Fibroblast of skin of back (primary cell): ENCODE measurements at regions not wholly inside any gene's neighbourhood (a gene's known extent, or its start where the extent isn't known, plus 50 kb on each side); places are given as distances from the start of the nearest gene placed in this dataset.
"Not testable (repeated sequence)": the region's sequence is repeated elsewhere in the genome, so short reads cannot be mapped to it uniquely, and the experiment has no call there.

Source experiments
- DNase-seq: peaks from one replicate; pipeline ENCODE4 v3.0.0-alpha.2; 2013

GRCh38 chr14:88929656-88930436 lies 105.4 kb downstream of the TTC8 start:
- no peak for DNase-seq

- no peak for DNase-seq
These were observed 107.1 kb downstream of the TTC8 start for GRCh38 chr14:88931321-88932110.

- DNase-seq: no peak
These were observed 108.7 kb downstream of the TTC8 start for GRCh38 chr14:88933191-88933590.

- DNase-seq: peak; percentile 12
These were observed 109.9 kb downstream of the TTC8 start for GRCh38 chr14:88934351-88934806.

- DNase-seq: no peak
These were observed 110.6 kb downstream of the TTC8 start for GRCh38 chr14:88935083-88935482.

GRCh38 chr14:88937706-88938105 lies 113.3 kb downstream of the TTC8 start:
- DNase-seq: no peak

GRCh38 chr14:88940671-88941070 lies 116.2 kb downstream of the TTC8 start:
- no peak for DNase-seq

- no peak for DNase-seq
These were observed 117.0 kb downstream of the TTC8 start for GRCh38 chr14:88941414-88941813.

GRCh38 chr14:88947646-88948598 lies 123.5 kb downstream of the TTC8 start:
- no peak for DNase-seq

GRCh38 chr14:88950069-88950468 lies 125.6 kb downstream of the TTC8 start:
- DNase-seq: no peak

GRCh38 chr14:88951370-88951769 lies 126.9 kb downstream of the TTC8 start:
- DNase-seq: no peak

GRCh38 chr14:88952901-88953300 lies 128.4 kb downstream of the TTC8 start:
- DNase-seq: no peak

- DNase-seq: no peak
These were observed 131.0 kb downstream of the TTC8 start for GRCh38 chr14:88955455-88955854.

GRCh38 chr14:88960496-88960895 lies 136.0 kb downstream of the TTC8 start:
- DNase-seq: no peak

GRCh38 chr14:88961214-88961613 lies 136.8 kb downstream of the TTC8 start:
- no peak for DNase-seq

GRCh38 chr14:88962356-88962755 lies 137.9 kb downstream of the TTC8 start:
- DNase-seq: no peak

- DNase-seq: no peak
These were observed 142.8 kb downstream of the TTC8 start for GRCh38 chr14:88967299-88967698.

- no peak for DNase-seq
These were observed 150.8 kb downstream of the TTC8 start for GRCh38 chr14:88975043-88975830.

- DNase-seq: no peak
These were observed 151.5 kb downstream of the TTC8 start for GRCh38 chr14:88975926-88976325.

GRCh38 chr14:88980907-88981306 lies 156.5 kb downstream of the TTC8 start:
- not testable (repeated sequence) for DNase-seq

GRCh38 chr14:88981948-88982347 lies 157.5 kb downstream of the TTC8 start:
- DNase-seq: no peak

- DNase-seq: peak; percentile 82
These were observed 159.3 kb downstream of the TTC8 start for GRCh38 chr14:88983755-88984154.
